IPS-NIHi11 (cell line): ENCODE measurements at regions not wholly inside any gene's neighbourhood (a gene's known extent, or its start where the extent isn't known, plus 50 kb on each side); places are given as distances from the start of the nearest gene placed in this dataset.

Source experiments
- DNase-seq: peaks from one replicate; pipeline ENCODE4 v3.0.0; 2012; ENCODE audit warnings: mixed read lengths, low spot score

DNA sequence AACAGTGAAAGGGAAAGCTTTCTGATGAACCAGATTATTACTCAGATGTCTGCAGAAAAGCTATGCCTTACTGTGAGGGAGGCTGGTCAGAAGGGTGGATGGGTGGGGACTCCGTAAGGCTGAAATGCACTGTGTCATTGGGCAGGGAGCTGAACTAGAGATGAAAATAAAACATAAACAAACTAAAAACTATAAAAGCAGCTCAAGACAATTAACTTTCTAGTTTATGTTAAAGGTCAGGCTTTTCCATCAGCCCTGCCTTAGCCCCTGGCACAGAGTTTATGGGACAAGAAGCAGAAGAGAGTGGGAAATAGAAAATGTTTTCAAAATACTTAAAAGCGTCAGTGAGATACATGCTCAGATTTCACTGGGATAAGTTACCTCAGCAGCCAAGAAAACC, 310.0 kb upstream of the UBE2E2 start:
- no peak for DNase-seq

GRCh38 chr3:22893644-22894325, 309.3 kb upstream of the UBE2E2 start:
- no peak for DNase-seq

DNA sequence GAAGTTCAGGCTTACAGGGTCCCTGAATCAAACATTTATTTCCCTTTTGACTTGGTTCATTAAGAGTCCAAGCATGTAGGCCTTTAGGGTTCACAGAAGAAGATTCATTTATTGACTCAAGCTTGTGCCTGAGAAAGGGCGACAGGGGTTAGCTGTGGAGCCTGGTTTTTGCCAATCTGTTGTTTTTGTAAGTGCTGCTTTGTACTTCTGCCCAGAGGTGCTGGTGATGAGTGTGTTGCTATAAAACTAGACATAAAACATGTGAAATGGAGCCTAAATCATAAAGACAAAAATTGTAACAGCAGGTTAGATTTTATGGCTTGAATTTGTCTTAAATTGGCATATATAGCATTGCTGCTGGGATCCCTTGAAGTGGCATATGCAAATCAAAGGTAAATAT, 308.3 kb upstream of the UBE2E2 start:
- no peak for DNase-seq

- DNase-seq, result no peak
Measured at GRCh38 chr3:22895671-22896070, 307.5 kb upstream of the UBE2E2 start.

DNA sequence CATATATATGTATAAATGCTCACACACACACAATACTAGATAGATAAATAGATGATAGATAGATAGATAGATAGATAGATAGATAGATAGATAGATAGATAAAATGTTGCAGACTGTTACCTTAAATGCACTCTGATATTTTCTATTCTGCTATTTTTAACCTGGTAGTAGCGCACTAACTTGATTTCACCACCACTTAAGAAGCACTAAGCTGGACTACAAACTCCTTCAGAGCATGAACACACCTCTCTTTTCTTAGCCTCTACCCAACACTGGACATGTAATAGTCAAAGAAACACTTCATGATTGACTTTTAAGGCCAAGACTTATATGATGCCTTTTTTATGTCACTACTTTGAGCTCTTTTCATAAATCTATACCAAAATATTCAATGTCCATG, 304.6 kb upstream of the UBE2E2 start:
- no peak for DNase-seq

DNA sequence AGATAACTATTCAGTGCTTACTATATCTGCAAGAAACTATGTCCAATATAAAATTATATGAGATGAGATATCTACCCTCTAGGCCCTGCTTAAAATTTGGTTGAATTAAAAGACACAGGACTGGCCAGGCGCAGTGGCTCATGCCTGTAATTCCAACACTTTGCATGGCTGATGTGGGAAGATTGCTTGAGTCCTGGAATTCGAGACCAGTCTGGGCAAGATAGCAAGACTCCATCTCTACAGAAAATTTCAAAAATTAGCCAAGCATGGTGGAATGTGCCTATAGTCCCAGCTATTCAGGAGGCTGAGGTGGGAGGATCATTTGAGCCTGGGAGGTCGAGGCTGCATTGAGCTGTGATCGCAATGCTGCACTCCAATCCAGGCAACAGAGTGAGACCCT, 303.7 kb upstream of the UBE2E2 start:
- DNase-seq, result no peak

DNA sequence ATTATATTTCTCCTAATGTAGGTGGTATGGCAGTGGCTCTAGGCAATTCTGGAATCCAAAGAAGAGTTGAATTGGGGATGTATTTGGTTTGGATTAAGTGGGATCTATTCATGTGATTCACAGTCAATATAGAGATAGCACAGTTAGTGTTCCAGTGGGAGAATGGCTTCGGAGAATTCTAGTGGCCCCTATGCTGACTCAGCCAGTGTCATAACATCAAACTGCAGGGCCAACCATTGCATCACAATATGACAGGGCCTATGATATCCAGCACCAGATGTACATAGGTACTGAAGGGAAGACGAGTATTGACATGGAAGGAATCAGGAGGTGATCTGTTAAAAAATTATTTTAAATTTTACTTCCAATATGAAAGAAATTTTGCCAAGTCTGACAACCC, 302.8 kb upstream of the UBE2E2 start:
- DNase-seq, result no peak

DNA sequence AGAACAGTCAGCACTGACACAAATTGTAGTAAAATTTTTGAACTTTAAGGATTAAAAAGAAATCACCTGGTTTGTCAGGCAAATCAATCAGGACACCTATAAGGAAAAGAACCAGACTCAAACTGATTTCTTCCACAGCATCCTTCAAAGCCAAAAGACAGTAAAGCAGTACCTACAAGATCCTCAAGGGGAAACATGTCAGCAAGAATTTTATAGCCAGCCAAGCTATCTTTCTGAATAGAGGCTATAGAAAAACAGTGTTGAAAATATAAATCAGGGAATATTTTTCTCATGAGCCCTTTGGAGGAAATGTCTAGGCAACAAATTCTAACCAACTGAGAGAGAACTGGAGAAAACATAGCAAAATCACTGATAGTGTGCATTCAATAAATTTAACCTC, 301.4 kb upstream of the UBE2E2 start:
- DNase-seq, result no peak

GRCh38 chr3:22907161-22907780, 295.9 kb upstream of the UBE2E2 start:
- no peak for DNase-seq

- DNase-seq, result no peak
Measured at GRCh38 chr3:22907796-22908195, 295.3 kb upstream of the UBE2E2 start.

GRCh38 chr3:22908989-22909507, 294.1 kb upstream of the UBE2E2 start:
- DNase-seq, result no peak

GRCh38 chr3:22916933-22917332, 286.2 kb upstream of the UBE2E2 start:
- no peak for DNase-seq

- DNase-seq, result no peak
Measured at GRCh38 chr3:22920006-22920405, 283.1 kb upstream of the UBE2E2 start.

DNA sequence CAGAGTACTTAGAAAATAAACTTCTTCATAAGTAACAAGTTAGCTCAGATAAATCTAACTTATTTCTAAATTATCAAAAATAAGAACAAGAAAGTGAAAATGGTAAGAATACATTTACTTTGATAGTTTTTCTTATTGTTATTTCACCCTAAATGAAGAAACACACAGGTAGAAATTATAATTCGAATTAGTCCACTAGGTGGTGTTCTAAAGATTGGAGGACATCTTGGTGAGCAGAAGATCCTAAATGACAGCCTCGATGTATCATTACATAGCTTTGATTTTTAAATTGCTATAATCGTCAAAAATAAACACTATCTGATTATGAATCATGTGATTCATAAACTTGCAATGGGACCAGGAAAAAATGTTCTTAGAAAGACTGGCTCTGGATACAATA, 280.8 kb upstream of the UBE2E2 start:
- peak; percentile 14 for DNase-seq

DNA sequence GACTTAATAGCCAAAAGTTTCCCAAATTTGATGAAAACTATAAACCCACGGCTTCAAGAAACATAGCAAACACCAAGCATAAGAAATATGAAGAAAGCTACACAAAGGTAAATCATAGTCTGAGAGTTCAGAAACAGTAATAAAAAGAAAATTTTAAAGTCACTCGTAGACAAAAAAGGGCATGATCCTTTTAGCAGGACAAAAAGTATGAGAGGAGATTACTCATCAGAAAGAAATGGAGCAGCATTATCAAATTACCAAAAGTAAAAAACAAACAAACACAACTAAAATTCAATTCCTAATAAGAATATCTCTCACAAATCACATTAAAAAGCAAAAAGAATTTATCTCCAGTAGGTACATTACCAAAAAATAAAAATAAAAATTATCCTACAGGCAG, 279.4 kb upstream of the UBE2E2 start:
- no peak for DNase-seq

DNA sequence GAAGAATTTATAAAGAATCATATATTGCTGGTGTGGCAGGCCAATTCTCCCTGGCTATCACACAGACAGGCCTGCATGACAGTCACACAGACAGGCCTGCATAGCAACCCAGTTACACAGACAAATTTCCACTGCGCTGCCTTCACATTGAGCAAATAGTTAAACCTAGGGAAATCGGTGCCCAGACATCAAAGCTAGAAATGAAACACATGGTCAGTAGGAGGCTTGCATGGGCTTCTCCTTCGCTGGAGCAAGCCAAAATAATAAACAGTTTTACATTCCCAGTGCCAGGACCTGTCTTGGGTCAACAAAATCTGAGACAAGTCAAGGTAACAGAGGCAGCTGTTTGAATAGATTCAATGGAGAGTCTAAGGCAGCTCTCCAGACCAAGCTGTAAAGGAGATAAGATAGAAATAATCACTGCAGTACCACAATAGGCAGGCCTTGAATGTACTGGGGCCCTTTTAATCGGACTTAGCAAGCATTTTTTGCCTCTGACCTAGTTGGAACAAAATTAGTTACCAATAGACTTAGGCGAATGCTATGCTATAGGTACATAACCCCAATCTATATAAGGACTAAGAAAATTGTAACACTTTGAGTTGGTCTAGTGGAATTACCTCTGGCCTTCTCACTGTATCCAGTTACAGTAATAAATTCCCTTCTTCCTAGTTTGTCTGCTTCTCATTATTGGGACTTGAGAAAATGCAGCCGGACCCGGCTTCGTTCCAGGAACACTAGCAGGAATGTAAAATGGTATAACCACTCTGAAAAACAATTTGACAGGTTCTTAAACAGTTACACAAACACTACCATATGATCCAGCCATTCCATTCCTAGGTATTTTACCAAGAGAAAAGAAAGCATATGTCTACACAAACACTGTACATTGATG, 274.7 kb upstream of the UBE2E2 start:
- DNase-seq, result no peak

GRCh38 chr3:22933051-22933840, 269.9 kb upstream of the UBE2E2 start:
- DNase-seq, result no peak

- DNase-seq, result no peak
Measured at GRCh38 chr3:22933841-22934116, 269.3 kb upstream of the UBE2E2 start.

GRCh38 chr3:22935040-22935439, 268.1 kb upstream of the UBE2E2 start:
- DNase-seq, result no peak

GRCh38 chr3:22937536-22937935, 265.6 kb upstream of the UBE2E2 start:
- DNase-seq, result no peak

- DNase-seq, result no peak
Measured at GRCh38 chr3:22938739-22939138, 264.4 kb upstream of the UBE2E2 start.

- no peak for DNase-seq
Measured at GRCh38 chr3:22939349-22939748, 263.8 kb upstream of the UBE2E2 start.
